ENCODE measurements at regions not wholly inside any gene's neighbourhood (a gene's known extent, or its start where the extent isn't known, plus 50 kb on each side); places are given as distances from the start of the nearest gene placed in this dataset.
A peak's percentile ranks its signal among the peaks of the same experiment; 100 is the strongest.

DNA sequence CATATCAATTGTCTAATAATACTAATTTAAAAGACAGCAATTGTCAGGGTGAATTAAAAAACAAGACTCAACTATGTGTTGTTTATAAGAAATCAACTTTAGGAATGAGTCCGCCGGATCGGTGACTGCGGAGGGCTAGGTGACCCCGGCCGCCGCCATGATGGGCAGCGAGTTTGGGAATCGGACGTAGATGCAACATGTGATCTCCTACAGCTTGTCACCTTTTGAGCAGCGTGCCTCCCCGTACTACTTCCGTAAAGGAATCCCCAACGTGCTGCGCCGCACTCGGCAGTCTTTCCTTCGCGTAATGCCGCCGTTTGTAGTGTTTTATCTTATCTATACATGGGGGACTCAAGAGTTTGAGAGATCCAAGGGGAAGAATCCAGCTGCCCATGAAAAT, 742.5 kb upstream of the PABPC4L start:
- TF ChIP-seq CTCF (IDR thresholded peaks at IDR 0.05 in 8 of 11, conservative IDR thresholded peaks at IDR 0.05 in 3 of 11) (no peak), POLR2AphosphoS5 (IDR thresholded peaks at IDR 0.05) (no peak), POLR2A (IDR thresholded peaks at IDR 0.05) (no peak)
- H3K27me3 ChIP-seq (replicated peaks in 1 of 7) = no peaks in the 10 kb centered on the region
- H3K9me3 ChIP-seq = peaks cover 0 to 15% (median 2%) of the 10 kb centered on the region in 8 donors
- no peaks in the 10 kb centered on the region for H3K4me1 ChIP-seq
- intact Hi-C loops (cut with DNase I; ENCODE audit: low total_unique reads) = no loop called here
- DNase-seq = peak; percentile 55
- no peak overlapping the region for H3K27ac ChIP-seq
- 90 to 96% (median 93%) methylated on average over 21 of the region's 21 CpGs for WGBS, 5 donors
- H3K36me3 ChIP-seq = no peaks in the 10 kb centered on the region
- H3K4me3 ChIP-seq = no peak overlapping the region

DNA sequence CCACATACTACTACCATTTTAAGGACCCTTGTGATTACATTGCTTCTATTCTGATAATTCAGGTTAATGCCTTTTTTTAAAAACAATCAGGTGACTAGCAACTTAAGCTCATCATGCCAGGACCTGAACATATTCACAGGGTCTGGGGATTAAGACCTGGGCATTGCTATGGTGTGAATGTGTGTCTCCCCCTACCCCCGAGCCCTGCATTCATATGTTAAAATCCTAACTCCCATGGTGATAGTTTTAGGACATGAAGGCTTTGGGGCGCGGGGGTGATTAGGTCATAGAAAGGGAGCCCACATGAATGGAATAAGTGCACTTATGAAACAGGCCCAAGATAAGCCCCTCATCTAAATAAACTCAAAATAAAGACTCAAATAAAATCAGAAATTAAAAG, 734.4 kb upstream of the PABPC4L start:
- TF ChIP-seq CTCF (IDR thresholded peaks at IDR 0.05 in 8 of 11, conservative IDR thresholded peaks at IDR 0.05 in 3 of 11) (no peak), POLR2A (IDR thresholded peaks at IDR 0.05) (no peak), POLR2AphosphoS5 (IDR thresholded peaks at IDR 0.05) (no peak)
- Histone ChIP-seq H3K27me3 (replicated peaks in 1 of 7) (no peaks in the 10 kb centered on the region), H3K4me3 (no peak overlapping the region), H3K27ac (no peak overlapping the region), H3K36me3 (no peaks in the 10 kb centered on the region), H3K4me1 (no peaks in the 10 kb centered on the region), H3K9me3 (no peaks in the 10 kb centered on the region)
- no peak for DNase-seq
- 73 to 92% (median 88%) methylated on average over 3 of the region's 3 CpGs for WGBS, 5 donors
- intact Hi-C loops (cut with DNase I; ENCODE audit: low total_unique reads) = no loop called here

GRCh38 chr4:134935320-134935719, 733.7 kb upstream of the PABPC4L start:
- 64 to 83% (median 73%) methylated on average over 2 of the region's 2 CpGs for WGBS, 5 donors
- no peaks in the 10 kb centered on the region for H3K36me3 ChIP-seq
- H3K9me3 ChIP-seq = no peaks in the 10 kb centered on the region
- H3K4me3 ChIP-seq = no peak overlapping the region
- H3K27ac ChIP-seq = no peak overlapping the region
- H3K27me3 ChIP-seq (replicated peaks in 1 of 7) = no peaks in the 10 kb centered on the region
- intact Hi-C loops (cut with DNase I; ENCODE audit: low total_unique reads) = no loop called here
- H3K4me1 ChIP-seq = no peaks in the 10 kb centered on the region
- DNase-seq = no peak
- no peak for TF ChIP-seq POLR2A (IDR thresholded peaks at IDR 0.05)

DNA sequence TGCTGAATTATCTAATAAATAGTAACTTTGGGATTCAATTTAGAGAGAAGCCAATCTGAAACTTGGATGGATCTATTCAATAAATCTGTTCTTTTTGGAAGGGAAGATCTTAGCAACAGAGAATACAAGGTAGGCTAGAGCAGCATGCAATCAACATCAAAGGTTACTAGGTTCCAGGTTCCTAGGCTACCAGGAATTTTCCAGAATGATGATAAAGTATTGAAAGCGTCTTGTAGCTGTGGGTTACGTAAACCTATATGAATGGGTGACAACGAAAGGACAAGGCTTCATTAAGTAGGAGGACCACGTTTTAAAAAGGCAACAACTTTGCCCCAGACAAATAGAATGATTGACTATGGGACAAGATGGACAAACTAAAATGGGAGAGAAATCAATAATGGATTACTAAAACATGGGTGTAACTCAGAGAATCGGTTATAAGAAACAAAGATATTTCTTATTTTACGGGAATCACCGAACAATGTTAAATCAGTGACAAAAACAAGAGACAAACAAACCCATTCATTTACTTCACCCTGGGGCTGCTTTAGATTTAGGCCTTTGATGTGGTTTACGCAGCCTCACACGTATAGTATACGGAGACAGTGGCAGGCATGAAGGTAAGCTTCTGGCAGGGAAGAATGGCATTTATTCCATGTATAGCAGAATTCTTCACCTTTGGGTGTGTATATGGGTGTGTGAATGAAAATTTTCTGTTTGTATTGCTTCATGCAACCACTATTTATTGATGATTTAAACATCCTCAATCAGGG, 732.6 kb upstream of the PABPC4L start:
- TF ChIP-seq POLR2A (IDR thresholded peaks at IDR 0.05) (no peak), POLR2AphosphoS5 (IDR thresholded peaks at IDR 0.05) (no peak), CTCF (IDR thresholded peaks at IDR 0.05 in 8 of 11, conservative IDR thresholded peaks at IDR 0.05 in 3 of 11) (no peak)
- H3K27me3 ChIP-seq (replicated peaks in 1 of 7) = no peaks in the 10 kb centered on the region
- no peak overlapping the region for H3K27ac ChIP-seq
- intact Hi-C loops (cut with DNase I; ENCODE audit: low total_unique reads) = no loop called here
- peaks cover 0 to 7% (median 0%) of the 10 kb centered on the region in 8 donors for H3K9me3 ChIP-seq
- no peak overlapping the region for H3K4me3 ChIP-seq
- no peaks in the 10 kb centered on the region for H3K4me1 ChIP-seq
- H3K36me3 ChIP-seq = no peaks in the 10 kb centered on the region
- 85 to 94% (median 86%) methylated on average over 10 of the region's 10 CpGs for WGBS, 5 donors
- DNase-seq = no peak
